ENCODE measurements at regions not wholly inside any gene's neighbourhood (a gene's known extent, or its start where the extent isn't known, plus 50 kb on each side); places are given as distances from the start of the nearest gene placed in this dataset.

GRCh38 chr20:24792641-24793495 lies 156.2 kb upstream of the CST7 start:
- Histone ChIP-seq H3K9ac (ENCODE audit: low read depth in 1 of 2, low read length in 2 of 2) (no peak overlapping the region), H3K27ac (ENCODE audit: low read depth in 2 of 2, low read length in 2 of 2) (no peak overlapping the region), H3K4me3 (ENCODE audit: low read length in 2 of 2) (no peak overlapping the region), H3K9me3 (ENCODE audit: control insufficient read depth in 2 of 2, low read length in 2 of 2) (no peaks in the 10 kb centered on the region), H3K27me3 (ENCODE audit: control insufficient read depth in 2 of 2, insufficient read depth in 2 of 2, low read length in 2 of 2) (no peaks in the 10 kb centered on the region), H3K4me1 (ENCODE audit: control insufficient read depth in 2 of 2, insufficient read depth in 2 of 2, low read length in 2 of 2) (no peaks in the 10 kb centered on the region), H3K36me3 (ENCODE audit: control insufficient read depth in 2 of 2, insufficient read depth in 2 of 2, low read length in 2 of 2) (no peaks in the 10 kb centered on the region)

- H3K27me3 ChIP-seq (ENCODE audit: control insufficient read depth in 2 of 2, insufficient read depth in 2 of 2, low read length in 2 of 2), result no peaks in the 10 kb centered on the region
- no peaks in the 10 kb centered on the region for H3K9me3 ChIP-seq (ENCODE audit: control insufficient read depth in 2 of 2, low read length in 2 of 2)
- H3K36me3 ChIP-seq (ENCODE audit: control insufficient read depth in 2 of 2, insufficient read depth in 2 of 2, low read length in 2 of 2), result no peaks in the 10 kb centered on the region
- H3K27ac ChIP-seq (ENCODE audit: low read depth in 2 of 2, low read length in 2 of 2), result no peak overlapping the region
- H3K4me1 ChIP-seq (ENCODE audit: control insufficient read depth in 2 of 2, insufficient read depth in 2 of 2, low read length in 2 of 2), result no peaks in the 10 kb centered on the region
- H3K9ac ChIP-seq (ENCODE audit: low read depth in 1 of 2, low read length in 2 of 2), result no peak overlapping the region
- no peak overlapping the region for H3K4me3 ChIP-seq (ENCODE audit: low read length in 2 of 2)
Observed at GRCh38 chr20:24795436-24795835, 153.6 kb upstream of the CST7 start.

- Histone ChIP-seq H3K4me1 (ENCODE audit: control insufficient read depth in 2 of 2, insufficient read depth in 2 of 2, low read length in 2 of 2) (no peaks in the 10 kb centered on the region), H3K27ac (ENCODE audit: low read depth in 2 of 2, low read length in 2 of 2) (no peak overlapping the region), H3K9me3 (ENCODE audit: control insufficient read depth in 2 of 2, low read length in 2 of 2) (no peaks in the 10 kb centered on the region), H3K36me3 (ENCODE audit: control insufficient read depth in 2 of 2, insufficient read depth in 2 of 2, low read length in 2 of 2) (no peaks in the 10 kb centered on the region), H3K27me3 (ENCODE audit: control insufficient read depth in 2 of 2, insufficient read depth in 2 of 2, low read length in 2 of 2) (no peaks in the 10 kb centered on the region), H3K4me3 (ENCODE audit: low read length in 2 of 2) (no peak overlapping the region), H3K9ac (ENCODE audit: low read depth in 1 of 2, low read length in 2 of 2) (no peak overlapping the region)
Observed at GRCh38 chr20:24796236-24796635, 152.8 kb upstream of the CST7 start.

- Histone ChIP-seq H3K27me3 (ENCODE audit: control insufficient read depth in 2 of 2, insufficient read depth in 2 of 2, low read length in 2 of 2) (no peaks in the 10 kb centered on the region), H3K4me3 (ENCODE audit: low read length in 2 of 2) (no peak overlapping the region), H3K27ac (ENCODE audit: low read depth in 2 of 2, low read length in 2 of 2) (no peak overlapping the region), H3K4me1 (ENCODE audit: control insufficient read depth in 2 of 2, insufficient read depth in 2 of 2, low read length in 2 of 2) (no peaks in the 10 kb centered on the region), H3K9me3 (ENCODE audit: control insufficient read depth in 2 of 2, low read length in 2 of 2) (no peaks in the 10 kb centered on the region), H3K36me3 (ENCODE audit: control insufficient read depth in 2 of 2, insufficient read depth in 2 of 2, low read length in 2 of 2) (no peaks in the 10 kb centered on the region), H3K9ac (ENCODE audit: low read depth in 1 of 2, low read length in 2 of 2) (no peak overlapping the region)
Observed at GRCh38 chr20:24797113-24797512, 152.0 kb upstream of the CST7 start.

- Histone ChIP-seq H3K4me1 (ENCODE audit: control insufficient read depth in 2 of 2, insufficient read depth in 2 of 2, low read length in 2 of 2) (no peaks in the 10 kb centered on the region), H3K36me3 (ENCODE audit: control insufficient read depth in 2 of 2, insufficient read depth in 2 of 2, low read length in 2 of 2) (no peaks in the 10 kb centered on the region), H3K9ac (ENCODE audit: low read depth in 1 of 2, low read length in 2 of 2) (no peak overlapping the region), H3K27me3 (ENCODE audit: control insufficient read depth in 2 of 2, insufficient read depth in 2 of 2, low read length in 2 of 2) (no peaks in the 10 kb centered on the region), H3K4me3 (ENCODE audit: low read length in 2 of 2) (no peak overlapping the region), H3K9me3 (ENCODE audit: control insufficient read depth in 2 of 2, low read length in 2 of 2) (no peaks in the 10 kb centered on the region), H3K27ac (ENCODE audit: low read depth in 2 of 2, low read length in 2 of 2) (no peak overlapping the region)
Observed at GRCh38 chr20:24797745-24798655, 151.1 kb upstream of the CST7 start.

GRCh38 chr20:24798930-24799705 lies 150.0 kb upstream of the CST7 start:
- H3K9ac ChIP-seq (ENCODE audit: low read depth in 1 of 2, low read length in 2 of 2), result no peak overlapping the region
- H3K9me3 ChIP-seq (ENCODE audit: control insufficient read depth in 2 of 2, low read length in 2 of 2), result no peaks in the 10 kb centered on the region
- H3K27me3 ChIP-seq (ENCODE audit: control insufficient read depth in 2 of 2, insufficient read depth in 2 of 2, low read length in 2 of 2), result no peaks in the 10 kb centered on the region
- H3K27ac ChIP-seq (ENCODE audit: low read depth in 2 of 2, low read length in 2 of 2), result no peak overlapping the region
- H3K4me1 ChIP-seq (ENCODE audit: control insufficient read depth in 2 of 2, insufficient read depth in 2 of 2, low read length in 2 of 2), result no peaks in the 10 kb centered on the region
- no peaks in the 10 kb centered on the region for H3K36me3 ChIP-seq (ENCODE audit: control insufficient read depth in 2 of 2, insufficient read depth in 2 of 2, low read length in 2 of 2)
- H3K4me3 ChIP-seq (ENCODE audit: low read length in 2 of 2), result no peak overlapping the region

GRCh38 chr20:24799971-24800580 lies 149.0 kb upstream of the CST7 start:
- Histone ChIP-seq H3K4me3 (ENCODE audit: low read length in 2 of 2) (no peak overlapping the region), H3K4me1 (ENCODE audit: control insufficient read depth in 2 of 2, insufficient read depth in 2 of 2, low read length in 2 of 2) (no peaks in the 10 kb centered on the region), H3K36me3 (ENCODE audit: control insufficient read depth in 2 of 2, insufficient read depth in 2 of 2, low read length in 2 of 2) (no peaks in the 10 kb centered on the region), H3K27me3 (ENCODE audit: control insufficient read depth in 2 of 2, insufficient read depth in 2 of 2, low read length in 2 of 2) (no peaks in the 10 kb centered on the region), H3K9me3 (ENCODE audit: control insufficient read depth in 2 of 2, low read length in 2 of 2) (no peaks in the 10 kb centered on the region), H3K27ac (ENCODE audit: low read depth in 2 of 2, low read length in 2 of 2) (no peak overlapping the region), H3K9ac (ENCODE audit: low read depth in 1 of 2, low read length in 2 of 2) (no peak overlapping the region)

GRCh38 chr20:24802286-24802820 lies 146.7 kb upstream of the CST7 start:
- Histone ChIP-seq H3K4me3 (ENCODE audit: low read length in 2 of 2) (no peak overlapping the region), H3K9me3 (ENCODE audit: control insufficient read depth in 2 of 2, low read length in 2 of 2) (no peaks in the 10 kb centered on the region), H3K9ac (ENCODE audit: low read depth in 1 of 2, low read length in 2 of 2) (no peak overlapping the region), H3K36me3 (ENCODE audit: control insufficient read depth in 2 of 2, insufficient read depth in 2 of 2, low read length in 2 of 2) (no peaks in the 10 kb centered on the region), H3K27ac (ENCODE audit: low read depth in 2 of 2, low read length in 2 of 2) (no peak overlapping the region), H3K27me3 (ENCODE audit: control insufficient read depth in 2 of 2, insufficient read depth in 2 of 2, low read length in 2 of 2) (no peaks in the 10 kb centered on the region), H3K4me1 (ENCODE audit: control insufficient read depth in 2 of 2, insufficient read depth in 2 of 2, low read length in 2 of 2) (no peaks in the 10 kb centered on the region)

- H3K36me3 ChIP-seq (ENCODE audit: control insufficient read depth in 2 of 2, insufficient read depth in 2 of 2, low read length in 2 of 2), result no peaks in the 10 kb centered on the region
- no peak overlapping the region for H3K9ac ChIP-seq (ENCODE audit: low read depth in 1 of 2, low read length in 2 of 2)
- H3K4me3 ChIP-seq (ENCODE audit: low read length in 2 of 2), result no peak overlapping the region
- no peaks in the 10 kb centered on the region for H3K4me1 ChIP-seq (ENCODE audit: control insufficient read depth in 2 of 2, insufficient read depth in 2 of 2, low read length in 2 of 2)
- no peaks in the 10 kb centered on the region for H3K27me3 ChIP-seq (ENCODE audit: control insufficient read depth in 2 of 2, insufficient read depth in 2 of 2, low read length in 2 of 2)
- H3K9me3 ChIP-seq (ENCODE audit: control insufficient read depth in 2 of 2, low read length in 2 of 2), result no peaks in the 10 kb centered on the region
- no peak overlapping the region for H3K27ac ChIP-seq (ENCODE audit: low read depth in 2 of 2, low read length in 2 of 2)
Observed at GRCh38 chr20:24804481-24805206, 144.4 kb upstream of the CST7 start.

Measured in mucosa of rectum (tissue), 2 donors.